Activated naive CD8-positive, alpha-beta T cell treated with anti-CD3 and anti-CD28 coated beads for 36 hours (primary cell): ENCODE measurements at regions not wholly inside any gene's neighbourhood (a gene's known extent, or its start where the extent isn't known, plus 50 kb on each side); places are given as distances from the start of the nearest gene placed in this dataset.
"Not testable (repeated sequence)": the region's sequence is repeated elsewhere in the genome, so short reads cannot be mapped to it uniquely, and the experiment has no call there.

Experiments
- DNase-seq: peaks from one replicate; pipeline ENCODE4 v3.0.0; 2021
- H3K27ac Mint-ChIP-seq: one replicate; pipeline ENCODE4 v1.8.0; 2022; ENCODE audit warnings: mild to moderate bottlenecking, moderate library complexity, mixed read lengths
- H3K27me3 Mint-ChIP-seq: one replicate; pipeline ENCODE4 v1.8.0; 2022; ENCODE audit warnings: mild to moderate bottlenecking, mixed read lengths
- H3K36me3 Mint-ChIP-seq: one replicate; pipeline ENCODE4 v1.8.0; 2021; ENCODE audit warnings: mild to moderate bottlenecking, mixed read lengths
- H3K4me1 Mint-ChIP-seq: one replicate; pipeline ENCODE4 v1.8.0; 2021; ENCODE audit warnings: mixed read lengths
- H3K4me3 Mint-ChIP-seq: one replicate; pipeline ENCODE4 v1.8.0; 2022; ENCODE audit warnings: mild to moderate bottlenecking, moderate library complexity, mixed read lengths
- H3K9me3 Mint-ChIP-seq: one replicate; pipeline ENCODE4 v1.8.0; 2022; ENCODE audit warnings: mixed read lengths

DNA sequence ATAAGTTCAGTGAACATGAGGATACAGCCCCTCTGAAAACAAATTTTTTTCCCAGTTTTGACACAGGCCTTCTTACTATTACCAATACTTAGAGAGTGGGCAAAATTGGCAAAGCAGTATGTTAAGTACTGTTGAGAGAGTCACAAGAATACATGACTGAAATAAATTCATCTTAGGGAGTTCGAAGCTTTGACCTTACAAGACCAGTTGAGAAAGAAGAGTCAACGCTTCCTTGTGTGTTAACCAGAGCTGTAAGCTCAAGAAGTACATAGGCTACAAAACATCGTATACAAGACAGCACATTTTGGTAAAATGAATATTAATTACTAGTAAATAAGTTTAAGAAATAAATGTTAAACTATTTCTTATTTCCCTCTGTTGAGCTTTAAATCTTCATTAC lies 164.4 kb upstream of the RORA start:
- Mint-ChIP-seq H3K36me3 (no peaks in the 10 kb centered on the region), H3K27ac (no peak overlapping the region), H3K27me3 (peaks cover 16% of the 10 kb centered on the region), H3K4me1 (peaks cover 7% of the 10 kb centered on the region), H3K4me3 (no peak overlapping the region), H3K9me3 (peaks cover 8% of the 10 kb centered on the region)
- no peak for DNase-seq

DNA sequence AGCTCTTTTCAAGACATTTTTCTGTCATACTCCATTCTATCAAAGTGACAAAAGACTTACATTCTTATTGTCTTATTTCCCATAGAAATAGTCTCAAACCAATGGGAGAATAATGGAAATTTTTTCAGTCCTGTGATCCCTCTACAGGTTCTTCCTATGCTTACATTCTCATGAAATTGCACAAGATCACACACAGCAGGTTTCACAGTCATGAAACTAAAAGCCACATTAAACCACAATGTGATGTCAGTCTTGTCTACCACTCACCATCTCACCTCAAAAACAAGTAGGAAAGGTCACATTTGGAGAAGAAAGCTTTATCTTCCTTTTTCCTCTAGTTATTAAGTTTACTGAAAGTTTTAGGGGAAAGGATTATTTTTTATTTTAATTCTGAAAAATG lies 161.0 kb upstream of the RORA start:
- no peak for DNase-seq
- Mint-ChIP-seq H3K9me3 (peaks cover 11% of the 10 kb centered on the region), H3K4me3 (no peak overlapping the region), H3K36me3 (no peaks in the 10 kb centered on the region), H3K27me3 (peaks cover 30% of the 10 kb centered on the region), H3K4me1 (peaks cover 7% of the 10 kb centered on the region), H3K27ac (no peak overlapping the region)

DNA sequence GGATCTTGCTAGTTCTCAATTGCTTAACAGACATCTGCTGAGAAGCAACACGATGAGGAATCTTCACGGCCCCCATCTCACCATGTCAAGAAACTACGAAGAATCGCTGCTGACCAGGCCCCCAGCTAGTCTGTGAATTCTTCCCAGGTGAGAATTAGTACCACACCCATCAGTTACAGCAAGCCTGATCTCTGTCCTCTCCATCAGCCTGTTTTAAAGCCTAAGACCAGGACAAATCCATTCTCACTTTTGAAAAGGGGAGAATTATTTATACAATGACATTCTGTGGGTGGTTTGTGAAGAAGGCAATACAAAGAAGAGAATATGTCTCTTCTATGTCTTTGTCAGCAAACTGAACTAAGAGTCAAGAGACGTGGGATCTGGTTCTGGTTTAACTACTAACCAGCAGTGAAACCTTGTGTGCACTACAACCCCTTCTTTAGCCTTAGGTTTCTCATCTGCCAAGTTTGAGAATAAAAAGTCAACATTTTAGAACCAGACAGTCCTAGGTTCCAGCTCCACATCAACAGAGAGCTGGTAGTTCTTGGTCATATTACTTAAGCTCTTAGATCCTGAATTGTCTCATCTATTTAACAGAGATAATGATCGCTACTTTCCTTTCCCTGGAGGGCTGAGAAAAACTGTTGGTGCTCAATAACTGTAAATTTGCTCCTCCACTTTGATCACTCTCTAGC lies 160.4 kb upstream of the RORA start:
- DNase-seq: no peak
- peaks cover 35% of the 10 kb centered on the region for H3K27me3 Mint-ChIP-seq
- H3K36me3 Mint-ChIP-seq: no peaks in the 10 kb centered on the region
- peaks cover 7% of the 10 kb centered on the region for H3K4me1 Mint-ChIP-seq
- no peak overlapping the region for H3K4me3 Mint-ChIP-seq
- H3K27ac Mint-ChIP-seq: no peak overlapping the region
- H3K9me3 Mint-ChIP-seq: peaks cover 11% of the 10 kb centered on the region

DNA sequence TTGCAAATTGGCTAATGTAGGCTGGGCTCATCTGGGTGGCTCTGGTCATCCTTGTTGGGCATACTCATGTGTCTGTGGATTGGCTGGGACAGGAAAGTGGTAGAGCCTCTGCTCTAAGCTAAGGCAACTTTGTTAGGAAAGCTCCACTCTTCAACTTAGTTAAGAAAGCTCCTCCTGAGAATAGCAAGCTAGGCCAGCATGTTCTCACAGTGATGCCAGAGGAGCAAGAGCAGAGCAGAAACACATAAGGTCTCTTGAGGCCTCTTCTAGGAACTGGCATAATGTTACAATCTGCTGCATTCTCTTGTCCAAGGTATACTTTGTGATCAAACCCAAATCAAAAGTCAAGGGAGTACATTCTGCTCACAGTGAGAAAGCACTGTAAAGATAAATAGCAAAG lies 158.6 kb upstream of the RORA start:
- DNase-seq: no peak
- H3K4me1 Mint-ChIP-seq: peaks cover 7% of the 10 kb centered on the region
- no peak overlapping the region for H3K27ac Mint-ChIP-seq
- peaks cover 11% of the 10 kb centered on the region for H3K9me3 Mint-ChIP-seq
- H3K4me3 Mint-ChIP-seq: no peak overlapping the region
- no peaks in the 10 kb centered on the region for H3K36me3 Mint-ChIP-seq
- H3K27me3 Mint-ChIP-seq: peaks cover 38% of the 10 kb centered on the region

DNA sequence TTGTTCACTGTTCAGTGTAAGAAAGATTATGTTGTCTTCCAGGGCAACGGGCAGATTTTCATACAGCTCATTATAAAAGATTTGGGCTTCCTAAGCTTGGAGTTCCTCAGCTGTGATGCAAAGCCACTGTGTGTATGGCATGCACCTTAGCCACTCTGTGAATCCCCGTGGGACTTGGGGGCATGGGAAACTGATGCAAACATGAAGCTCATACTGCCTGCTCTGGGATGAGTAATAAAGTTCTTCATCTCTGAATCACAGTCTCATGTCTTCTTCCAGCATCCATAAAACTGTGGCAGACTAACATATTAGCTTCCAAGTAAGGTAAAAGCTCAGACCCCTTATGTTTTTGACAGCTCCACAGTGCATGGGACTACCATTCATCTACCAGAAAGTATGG lies 154.3 kb upstream of the RORA start:
- peaks cover 8% of the 10 kb centered on the region for H3K9me3 Mint-ChIP-seq
- no peak overlapping the region for H3K27ac Mint-ChIP-seq
- DNase-seq: no peak
- no peak overlapping the region for H3K4me3 Mint-ChIP-seq
- peaks cover 36% of the 10 kb centered on the region for H3K27me3 Mint-ChIP-seq
- no peaks in the 10 kb centered on the region for H3K4me1 Mint-ChIP-seq
- H3K36me3 Mint-ChIP-seq: no peaks in the 10 kb centered on the region

DNA sequence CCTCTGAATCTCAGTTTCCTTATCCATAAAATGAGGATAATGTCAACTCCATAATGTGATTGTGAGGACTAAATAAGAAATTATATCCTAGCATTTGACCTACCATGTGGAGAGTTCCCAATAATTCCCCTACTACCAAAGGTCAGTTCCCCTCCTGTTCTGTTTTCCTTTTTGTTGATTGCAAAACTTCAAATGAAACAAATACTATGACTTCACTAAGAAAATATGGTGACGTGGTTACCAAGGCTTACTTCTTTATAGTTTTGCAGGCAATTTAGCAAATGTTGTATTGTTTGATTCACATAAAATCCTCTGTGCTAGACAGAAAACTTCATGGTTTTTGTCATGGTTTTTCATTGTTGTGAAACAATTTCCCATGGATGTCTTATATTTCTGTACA lies 153.8 kb upstream of the RORA start:
- no peaks in the 10 kb centered on the region for H3K36me3 Mint-ChIP-seq
- peaks cover 36% of the 10 kb centered on the region for H3K27me3 Mint-ChIP-seq
- DNase-seq: no peak
- H3K9me3 Mint-ChIP-seq: peaks cover 6% of the 10 kb centered on the region
- H3K27ac Mint-ChIP-seq: no peak overlapping the region
- no peak overlapping the region for H3K4me3 Mint-ChIP-seq
- no peaks in the 10 kb centered on the region for H3K4me1 Mint-ChIP-seq

DNA sequence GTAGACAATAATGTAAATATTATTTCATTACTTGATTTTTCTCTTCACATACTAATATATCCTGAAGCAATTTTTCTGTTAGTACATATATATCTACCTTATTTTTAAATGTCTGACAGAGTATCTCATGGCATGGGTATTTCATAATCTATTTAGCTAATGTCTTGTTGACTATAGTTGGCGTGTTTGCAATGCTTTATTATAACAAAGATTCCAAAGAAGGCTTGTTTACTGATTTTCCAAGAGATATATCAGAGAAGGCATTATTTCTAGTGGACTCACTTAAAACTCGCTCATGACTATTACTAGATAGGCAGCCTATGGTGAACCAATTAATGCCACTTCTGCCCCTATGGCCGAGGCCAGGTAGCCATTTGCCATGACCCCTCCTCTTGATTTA lies 152.4 kb upstream of the RORA start:
- H3K9me3 Mint-ChIP-seq: no peaks in the 10 kb centered on the region
- no peak overlapping the region for H3K4me3 Mint-ChIP-seq
- peaks cover 30% of the 10 kb centered on the region for H3K27me3 Mint-ChIP-seq
- H3K36me3 Mint-ChIP-seq: peaks cover 1% of the 10 kb centered on the region
- DNase-seq: no peak
- no peaks in the 10 kb centered on the region for H3K4me1 Mint-ChIP-seq
- no peak overlapping the region for H3K27ac Mint-ChIP-seq

DNA sequence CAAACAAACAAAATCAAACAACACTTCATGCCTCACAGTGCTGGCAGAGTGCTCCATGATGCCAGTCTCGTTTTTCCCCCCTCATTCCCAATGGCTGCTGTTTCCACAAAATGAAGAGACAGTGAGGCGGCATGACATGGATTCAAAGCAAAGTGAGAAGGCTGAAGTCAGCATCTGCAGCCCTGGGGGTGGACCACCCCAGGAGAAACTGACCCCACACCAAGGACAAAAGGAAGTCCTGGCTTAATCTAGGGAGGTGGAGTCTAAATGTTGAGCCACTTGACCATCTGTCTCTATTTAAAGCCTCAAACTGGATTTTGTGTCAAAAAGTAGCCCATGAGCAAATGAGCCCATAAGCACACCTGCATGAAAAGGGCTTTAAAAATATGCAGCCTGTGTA lies 151.2 kb upstream of the RORA start:
- Mint-ChIP-seq H3K27ac (no peak overlapping the region), H3K4me3 (no peak overlapping the region), H3K27me3 (peaks cover 19% of the 10 kb centered on the region), H3K4me1 (no peaks in the 10 kb centered on the region), H3K9me3 (no peaks in the 10 kb centered on the region), H3K36me3 (peaks cover 1% of the 10 kb centered on the region)
- no peak for DNase-seq

DNA sequence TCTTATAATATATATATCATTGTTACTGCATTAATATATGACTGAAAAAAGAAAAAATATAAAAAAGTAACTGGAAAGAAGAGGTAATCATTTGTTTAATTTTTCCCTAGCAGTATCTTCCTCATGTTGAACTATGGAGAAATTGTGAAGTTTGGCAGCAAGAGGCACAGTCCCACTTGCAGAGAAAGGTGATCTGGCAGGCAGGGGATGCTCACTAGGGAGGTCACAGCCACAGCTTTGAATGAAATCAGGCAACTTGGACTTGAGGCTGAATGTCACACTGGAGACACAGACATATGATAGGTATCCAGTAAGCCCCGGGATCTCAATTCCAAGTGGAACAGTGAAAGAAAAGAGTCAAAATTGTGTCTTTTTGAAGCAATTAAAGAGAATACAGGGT lies 149.9 kb upstream of the RORA start:
- DNase-seq: no peak
- Mint-ChIP-seq H3K9me3 (peaks cover 2% of the 10 kb centered on the region), H3K27me3 (peaks cover 14% of the 10 kb centered on the region), H3K36me3 (peaks cover 1% of the 10 kb centered on the region), H3K27ac (no peak overlapping the region), H3K4me3 (no peak overlapping the region), H3K4me1 (no peaks in the 10 kb centered on the region)

DNA sequence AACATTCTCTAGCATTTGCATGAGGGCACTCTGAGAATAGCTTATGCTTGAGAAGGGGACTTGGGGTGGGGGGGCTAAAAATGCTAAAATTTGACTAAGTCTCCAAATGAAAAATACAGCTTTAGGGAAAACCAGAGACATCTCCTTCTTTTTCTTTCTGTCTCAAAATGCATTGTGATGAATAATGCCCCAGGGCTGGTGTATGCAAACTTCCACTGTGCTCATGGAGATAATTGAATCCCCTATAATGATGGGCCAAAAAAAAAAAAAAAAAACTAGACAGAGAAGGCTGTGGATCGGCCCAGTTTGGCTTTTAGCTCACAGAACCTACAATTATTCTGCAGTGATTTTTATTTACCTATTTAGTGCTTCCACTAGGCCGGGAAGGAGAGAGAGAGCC lies 147.9 kb upstream of the RORA start:
- no peaks in the 10 kb centered on the region for H3K4me1 Mint-ChIP-seq
- peaks cover 2% of the 10 kb centered on the region for H3K9me3 Mint-ChIP-seq
- no peak overlapping the region for H3K27ac Mint-ChIP-seq
- no peak overlapping the region for H3K4me3 Mint-ChIP-seq
- peaks cover 17% of the 10 kb centered on the region for H3K27me3 Mint-ChIP-seq
- peaks cover 1% of the 10 kb centered on the region for H3K36me3 Mint-ChIP-seq
- no peak for DNase-seq

DNA sequence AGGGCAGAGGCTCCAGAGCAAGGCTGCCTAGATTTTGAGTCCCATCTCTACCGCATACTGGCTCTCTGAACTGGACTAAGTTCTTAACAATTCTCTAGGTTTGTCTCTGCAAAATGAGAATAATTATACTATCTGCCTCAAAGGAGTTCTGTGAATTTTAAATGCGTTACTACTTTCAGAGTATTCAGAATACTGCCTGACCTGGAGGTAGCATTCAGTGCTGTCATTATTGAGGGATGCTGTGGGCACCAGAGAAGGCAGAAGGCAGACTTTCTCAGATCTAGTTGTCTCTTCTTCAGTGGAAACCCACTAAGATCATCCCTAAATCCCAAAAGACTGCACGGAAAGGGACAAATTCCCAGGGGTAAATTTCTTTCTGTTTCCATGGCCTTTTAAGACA lies 147.4 kb upstream of the RORA start:
- Mint-ChIP-seq H3K4me1 (no peaks in the 10 kb centered on the region), H3K27me3 (peaks cover 17% of the 10 kb centered on the region), H3K4me3 (no peak overlapping the region), H3K27ac (no peak overlapping the region), H3K9me3 (peaks cover 2% of the 10 kb centered on the region), H3K36me3 (peaks cover 1% of the 10 kb centered on the region)
- no peak for DNase-seq

DNA sequence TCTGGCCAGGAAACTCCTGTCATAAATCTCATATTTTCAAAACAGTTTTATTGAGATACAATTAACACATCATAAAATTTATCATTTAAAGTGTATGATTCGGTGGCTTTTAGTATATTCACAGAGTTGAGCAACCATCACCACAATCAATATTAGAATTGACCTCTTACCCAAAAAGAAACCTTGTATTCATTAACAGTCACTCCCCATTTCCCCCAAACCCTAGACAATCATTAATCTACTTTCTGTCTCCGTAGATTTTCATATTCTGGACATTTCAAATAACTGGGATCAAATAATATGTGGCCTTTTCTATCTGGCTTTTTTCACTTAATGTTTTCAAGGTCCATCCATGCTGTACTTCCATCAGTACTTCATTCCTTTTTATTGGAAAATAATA lies 145.7 kb upstream of the RORA start:
- H3K9me3 Mint-ChIP-seq: peaks cover 2% of the 10 kb centered on the region
- DNase-seq: no peak
- peaks cover 15% of the 10 kb centered on the region for H3K27me3 Mint-ChIP-seq
- H3K27ac Mint-ChIP-seq: no peak overlapping the region
- H3K4me1 Mint-ChIP-seq: no peaks in the 10 kb centered on the region
- H3K4me3 Mint-ChIP-seq: no peak overlapping the region
- peaks cover 1% of the 10 kb centered on the region for H3K36me3 Mint-ChIP-seq

DNA sequence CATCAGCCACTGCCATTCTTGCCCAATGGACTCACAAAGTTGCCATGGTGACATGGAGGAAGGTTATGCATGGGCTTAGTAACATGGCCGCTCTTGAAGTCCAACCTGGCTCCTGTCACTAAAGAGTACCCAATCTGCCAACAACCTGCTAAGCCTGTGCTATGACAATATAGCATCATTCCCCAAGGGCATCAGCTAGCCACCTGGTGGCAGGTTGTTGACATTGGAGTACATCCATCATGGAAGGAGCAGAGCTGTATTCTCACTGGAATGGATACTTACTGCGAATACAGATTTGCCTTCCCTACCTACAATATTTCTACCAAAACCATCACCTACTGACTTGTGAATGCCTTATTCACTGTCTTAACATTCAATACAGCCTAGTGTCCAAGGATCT lies 138.9 kb upstream of the RORA start:
- no peaks in the 10 kb centered on the region for H3K36me3 Mint-ChIP-seq
- no peak overlapping the region for H3K4me3 Mint-ChIP-seq
- no peak overlapping the region for H3K27ac Mint-ChIP-seq
- H3K27me3 Mint-ChIP-seq: peaks cover 27% of the 10 kb centered on the region
- H3K9me3 Mint-ChIP-seq: peaks cover 10% of the 10 kb centered on the region
- no peaks in the 10 kb centered on the region for H3K4me1 Mint-ChIP-seq
- no peak for DNase-seq

DNA sequence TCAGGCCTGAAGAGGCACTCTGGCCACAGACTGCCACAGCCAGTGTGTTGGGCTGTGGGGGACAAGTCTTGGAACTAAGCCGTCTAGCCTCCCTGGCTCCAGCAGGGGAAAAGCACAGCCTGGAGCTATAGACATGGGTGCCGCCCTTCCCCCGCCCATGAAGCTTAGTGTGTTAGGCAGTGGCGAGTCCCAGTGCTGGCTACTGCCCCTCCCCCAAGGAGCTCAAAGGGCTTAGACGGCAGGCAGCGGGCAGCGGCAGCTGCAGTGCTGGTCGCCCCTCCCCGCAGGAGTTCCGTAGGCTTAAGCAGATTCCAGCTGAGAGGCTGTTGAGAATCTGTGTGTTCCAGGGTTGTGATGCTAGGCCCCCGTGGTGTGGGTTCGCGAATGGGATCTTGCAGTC lies 135.8 kb upstream of the RORA start:
- H3K36me3 Mint-ChIP-seq: no peaks in the 10 kb centered on the region
- H3K4me1 Mint-ChIP-seq: no peaks in the 10 kb centered on the region
- no peak overlapping the region for H3K4me3 Mint-ChIP-seq
- no peak for DNase-seq
- H3K27ac Mint-ChIP-seq: no peak overlapping the region
- peaks cover 12% of the 10 kb centered on the region for H3K9me3 Mint-ChIP-seq
- peaks cover 33% of the 10 kb centered on the region for H3K27me3 Mint-ChIP-seq

DNA sequence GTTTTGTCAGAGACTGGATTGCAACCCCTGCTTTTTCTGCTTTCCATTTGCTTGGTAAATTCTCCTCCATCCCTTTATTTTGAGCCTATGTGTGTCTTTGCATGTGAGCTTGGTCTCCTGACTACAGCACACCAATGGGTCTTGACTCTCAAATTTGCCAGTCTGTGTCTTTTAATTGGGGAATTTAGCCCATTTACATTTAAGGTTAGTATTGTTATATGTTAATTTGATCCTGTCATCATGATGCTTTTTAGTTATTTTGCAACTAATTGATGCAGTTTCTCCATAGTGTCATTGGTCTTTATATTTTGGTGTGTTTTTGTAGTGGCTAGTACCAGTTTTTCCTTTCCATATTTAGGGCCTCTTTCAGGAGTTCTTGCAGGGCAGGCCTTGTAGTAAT lies 133.8 kb upstream of the RORA start:
- not testable (repeated sequence) for DNase-seq, H3K36me3 Mint-ChIP-seq, H3K27ac Mint-ChIP-seq, H3K4me1 Mint-ChIP-seq, H3K4me3 Mint-ChIP-seq
- H3K27me3 Mint-ChIP-seq: peaks cover 39% of the 10 kb centered on the region
- H3K9me3 Mint-ChIP-seq: peaks cover 15% of the 10 kb centered on the region

DNA sequence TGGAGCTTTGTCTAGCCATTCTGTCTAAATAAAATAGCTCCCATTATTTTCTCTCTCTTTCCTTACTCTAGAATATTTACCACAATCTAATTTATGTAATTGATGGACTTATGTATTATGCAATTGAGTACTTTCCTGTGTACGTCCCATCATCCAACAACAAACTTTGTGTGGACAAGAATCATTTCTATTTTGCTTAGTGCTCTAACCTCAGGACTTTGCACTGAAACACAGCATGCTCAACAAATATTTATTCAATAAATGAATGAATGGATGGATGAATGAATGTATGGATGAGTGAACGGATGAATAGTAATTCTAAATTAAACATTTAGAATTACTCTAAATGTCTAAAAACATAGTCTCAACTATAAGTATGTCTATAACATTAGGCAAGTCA lies 115.2 kb upstream of the RORA start:
- Mint-ChIP-seq H3K4me3 (no peak overlapping the region), H3K27ac (no peak overlapping the region), H3K9me3 (peaks cover 3% of the 10 kb centered on the region)

More for the DNA sequence above, 115.2 kb upstream of the RORA start:
- H3K27me3 Mint-ChIP-seq: peaks cover 26% of the 10 kb centered on the region
- DNase-seq: no peak
- H3K4me1 Mint-ChIP-seq: no peaks in the 10 kb centered on the region
- H3K36me3 Mint-ChIP-seq: no peaks in the 10 kb centered on the region
